GM19452 (cell line): ENCODE measurements at regions not wholly inside any gene's neighbourhood (a gene's known extent, or its start where the extent isn't known, plus 50 kb on each side); places are given as distances from the start of the nearest gene placed in this dataset.
"Not testable (repeated sequence)": the region's sequence is repeated elsewhere in the genome, so short reads cannot be mapped to it uniquely, and the experiment has no call there.

Experiments
- ATAC-seq: cut with Tn5 transposase; IDR thresholded peaks from one replicate; pipeline ENCODE4 v1.9.1; 2021; ENCODE audit not compliant: unreplicated experiment

DNA sequence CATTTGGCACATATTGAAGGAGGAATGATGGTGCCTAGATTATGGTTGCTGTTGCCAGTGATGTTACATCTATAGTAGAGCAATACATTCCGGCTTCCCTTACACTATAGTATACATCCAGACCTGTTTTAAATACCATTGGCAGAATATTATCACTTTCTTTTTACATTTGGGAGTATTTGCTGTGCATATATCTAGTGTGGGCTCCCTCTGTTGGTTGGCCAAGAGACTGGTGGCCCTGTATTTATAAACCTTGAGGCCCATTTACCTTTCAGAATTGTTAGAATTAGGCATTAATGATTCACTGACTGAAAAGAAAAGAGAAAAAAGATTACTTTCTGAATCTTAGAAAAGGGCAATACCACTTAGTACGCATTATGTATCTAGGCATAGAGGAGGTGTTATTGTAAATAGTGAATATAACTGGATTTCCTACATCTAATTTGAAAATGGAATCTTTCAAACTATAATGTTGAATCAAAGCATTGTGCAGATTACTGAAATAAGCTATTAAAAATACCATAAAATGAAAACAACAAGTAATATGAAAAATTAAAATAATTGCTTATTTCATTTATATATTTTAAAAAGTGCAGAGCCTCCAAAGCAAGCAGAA is 628.8 kb upstream of the MAN1A1 start:
- no peak for ATAC-seq

DNA sequence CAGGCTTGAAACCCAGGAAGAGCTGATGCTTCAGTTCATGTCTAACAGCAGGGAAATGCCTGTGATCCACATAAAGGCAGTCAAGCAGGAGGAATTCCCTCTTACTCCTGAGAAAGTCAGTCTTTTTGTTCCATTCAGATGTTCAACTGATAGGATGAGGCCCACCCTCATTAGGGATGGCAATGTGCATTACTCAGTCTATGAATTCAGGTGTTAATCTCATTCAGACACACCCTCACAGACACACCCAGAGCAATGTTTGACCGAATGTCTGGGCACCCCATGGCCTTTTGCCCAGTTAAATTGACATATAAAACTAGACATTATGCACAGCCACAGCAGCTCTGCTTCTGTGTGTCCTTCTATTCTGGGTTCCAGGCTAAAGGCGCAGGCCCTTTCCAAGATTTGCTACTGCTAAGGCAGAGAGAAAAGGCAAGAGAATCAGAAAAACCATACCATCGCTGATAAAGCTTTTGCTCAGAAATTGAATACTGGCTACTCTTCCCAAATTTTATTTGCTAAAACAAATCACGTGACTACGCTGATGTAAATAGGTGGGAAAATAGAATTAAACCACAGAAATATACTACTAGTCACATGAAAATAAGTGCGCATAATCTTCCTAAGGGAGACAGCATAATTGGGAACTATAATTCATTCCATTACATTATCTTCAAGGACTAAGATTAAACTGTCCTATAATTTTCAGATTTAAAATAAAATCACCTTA is 625.0 kb upstream of the MAN1A1 start:
- ATAC-seq: no peak

DNA sequence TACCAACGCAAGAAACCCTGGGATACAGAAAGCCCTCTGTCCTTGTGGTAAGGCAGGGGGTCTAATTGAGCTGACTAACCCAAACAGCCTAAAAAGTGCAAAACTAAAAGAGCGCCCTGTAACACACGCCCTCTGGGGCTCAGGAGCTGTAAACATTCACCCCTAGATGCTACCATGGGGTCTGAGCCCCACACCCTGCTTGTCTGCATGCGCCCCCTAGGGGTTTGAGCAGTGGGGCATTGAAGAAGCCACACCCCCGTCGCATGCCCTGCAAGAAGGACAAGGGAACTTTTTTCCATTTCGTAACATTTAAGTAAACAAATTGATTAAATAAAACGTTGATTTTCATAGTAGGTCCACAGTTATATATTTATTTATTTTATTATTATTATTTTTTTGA is 616.9 kb upstream of the MAN1A1 start:
- no peak for ATAC-seq

DNA sequence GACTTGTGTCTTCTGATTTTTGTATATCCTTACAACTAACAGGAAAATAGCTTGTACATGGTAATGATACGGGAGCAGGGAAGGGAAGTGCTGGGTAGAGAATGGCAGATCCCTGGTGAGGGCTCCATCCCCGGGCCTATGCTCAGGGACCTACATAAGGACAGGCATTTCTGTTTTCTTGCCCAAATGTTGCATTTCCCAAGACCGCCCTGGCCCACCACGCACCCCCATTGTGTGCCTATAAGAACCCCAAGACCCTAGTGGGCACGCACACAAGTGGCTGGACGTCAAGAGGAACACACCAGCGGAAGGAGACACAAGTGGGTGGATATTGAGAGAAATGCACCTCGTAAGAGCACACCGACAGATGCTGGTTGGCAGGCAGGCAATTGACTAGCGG is 616.3 kb upstream of the MAN1A1 start:
- ATAC-seq: no peak

DNA sequence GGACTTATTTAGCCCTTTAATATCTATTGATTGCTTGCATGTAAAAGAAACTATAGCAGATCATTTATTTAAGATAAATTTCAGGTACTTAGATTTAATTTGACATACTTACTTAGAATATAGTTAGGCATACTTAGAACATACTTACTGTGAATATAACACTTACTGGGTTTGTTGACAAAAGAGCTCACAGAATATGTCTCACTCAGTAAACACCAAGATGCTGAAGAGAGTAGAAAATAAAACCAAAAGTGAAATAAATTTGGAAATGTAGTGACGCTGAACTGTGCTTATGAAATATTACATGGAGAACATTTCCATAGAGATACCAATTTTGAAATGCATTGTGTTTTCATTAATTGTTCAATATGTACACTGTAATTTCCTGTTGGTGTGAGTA is 615.4 kb upstream of the MAN1A1 start:
- ATAC-seq: no peak

DNA sequence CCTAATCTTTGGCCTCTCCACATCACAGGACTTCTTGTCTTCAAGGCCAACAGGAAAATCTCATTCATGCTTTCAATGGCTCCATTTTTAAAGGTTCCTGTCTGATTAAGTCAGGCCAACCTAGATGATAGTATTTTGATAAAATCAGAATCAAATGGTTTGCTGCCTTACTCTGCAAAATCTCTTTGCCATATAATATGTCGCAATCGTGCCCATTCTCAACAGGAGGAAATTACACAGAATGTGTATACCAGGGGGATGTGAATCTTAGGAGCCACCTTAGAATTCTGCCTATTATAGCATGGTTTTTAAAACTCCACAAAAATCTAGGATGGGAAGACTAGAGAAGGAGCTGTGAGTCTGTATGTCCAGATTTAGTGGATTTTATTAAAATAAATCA is 612.9 kb upstream of the MAN1A1 start:
- ATAC-seq: no peak

DNA sequence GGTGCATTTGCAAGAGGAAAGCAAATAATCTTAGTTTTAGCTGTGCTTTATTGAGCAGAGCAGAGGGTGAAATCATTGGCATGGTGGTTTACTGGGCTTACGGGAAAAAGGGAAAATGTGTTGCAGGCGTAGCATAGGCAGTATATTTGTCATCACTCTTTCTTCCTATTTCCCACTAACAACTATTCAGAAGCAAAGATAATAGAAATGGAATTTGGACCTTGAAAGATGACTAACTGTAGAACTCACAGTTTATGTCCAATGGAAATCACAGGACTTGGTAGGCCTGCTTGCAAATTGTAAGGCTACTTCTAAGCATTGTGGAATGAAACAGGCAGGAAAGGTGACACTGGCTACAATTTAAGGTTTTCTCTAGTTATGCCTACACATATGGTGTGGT is 611.9 kb upstream of the MAN1A1 start:
- no peak for ATAC-seq

DNA sequence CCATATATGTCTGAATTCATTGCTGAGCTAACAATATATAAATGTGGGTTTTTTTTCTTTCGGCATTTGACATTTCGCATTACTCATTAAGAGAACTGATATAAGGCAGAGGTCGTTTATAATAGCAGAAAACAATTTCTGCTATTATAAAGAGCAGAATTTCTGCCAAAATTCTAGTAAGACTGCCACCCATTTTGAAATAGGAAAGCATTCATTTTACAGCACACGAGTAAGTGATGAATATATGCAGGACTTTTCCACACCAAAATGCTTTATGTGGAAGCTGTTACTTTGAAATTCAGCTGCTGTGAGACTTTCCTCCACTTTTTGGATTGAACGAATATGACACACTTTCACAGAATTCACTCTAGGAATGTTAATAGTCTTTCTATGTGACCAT is 610.9 kb upstream of the MAN1A1 start:
- no peak for ATAC-seq

DNA sequence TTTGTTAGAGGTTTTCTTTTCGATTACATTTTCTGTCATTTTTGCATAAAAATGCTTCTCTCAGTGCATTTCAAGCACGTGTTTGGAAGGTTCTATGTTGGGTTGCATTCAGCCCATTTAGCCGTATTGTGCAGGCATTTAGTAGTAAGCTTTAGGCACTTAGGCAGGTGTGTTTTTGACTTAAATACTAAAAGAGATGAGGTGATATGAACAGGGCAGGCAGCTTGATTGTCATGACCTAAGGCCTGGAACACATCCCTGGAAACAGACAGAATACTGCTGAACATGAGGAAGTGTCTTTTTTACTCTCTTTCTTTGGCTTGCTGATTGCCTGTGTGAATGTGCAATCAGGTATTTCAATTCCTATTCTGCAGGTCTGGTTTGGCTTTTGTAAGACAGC is 610.5 kb upstream of the MAN1A1 start:
- ATAC-seq: no peak

DNA sequence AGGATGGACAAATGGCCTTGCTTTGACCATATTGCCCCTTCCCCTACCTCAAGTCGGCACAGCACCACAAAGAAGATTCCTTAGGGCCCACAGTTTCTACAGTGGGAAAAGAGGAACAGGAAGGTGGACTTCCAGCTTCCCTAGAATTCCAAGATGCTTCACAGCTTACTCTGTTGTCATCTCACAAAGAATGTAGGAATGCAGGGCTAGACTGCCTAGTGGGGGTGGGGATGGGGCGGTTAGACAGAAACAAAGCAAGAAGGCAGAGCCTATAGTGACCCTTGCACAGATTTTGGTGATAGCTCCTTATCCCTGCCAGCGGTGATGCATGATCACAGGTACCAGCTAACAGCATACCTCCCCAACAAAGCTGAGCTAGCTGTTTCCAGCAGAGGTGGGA is 607.6 kb upstream of the MAN1A1 start:
- no peak for ATAC-seq

DNA sequence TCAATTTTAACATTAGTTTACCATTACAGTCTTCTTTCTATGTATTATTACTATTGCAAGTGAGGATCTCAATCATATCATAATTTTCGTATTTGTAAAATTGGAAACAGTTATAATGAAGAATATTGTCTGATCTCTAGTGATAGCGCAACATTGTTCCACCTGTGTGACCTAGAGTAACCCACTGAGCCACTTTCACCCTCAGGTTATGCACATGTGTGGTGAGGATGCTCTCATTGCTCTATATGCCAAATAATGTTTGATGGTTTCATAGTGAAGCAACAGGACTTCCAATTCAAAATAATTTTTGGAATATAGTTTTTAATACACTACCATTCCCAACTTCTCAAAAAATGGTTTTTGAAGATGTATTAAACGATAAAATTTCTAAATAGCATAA is 603.1 kb upstream of the MAN1A1 start:
- ATAC-seq: no peak

DNA sequence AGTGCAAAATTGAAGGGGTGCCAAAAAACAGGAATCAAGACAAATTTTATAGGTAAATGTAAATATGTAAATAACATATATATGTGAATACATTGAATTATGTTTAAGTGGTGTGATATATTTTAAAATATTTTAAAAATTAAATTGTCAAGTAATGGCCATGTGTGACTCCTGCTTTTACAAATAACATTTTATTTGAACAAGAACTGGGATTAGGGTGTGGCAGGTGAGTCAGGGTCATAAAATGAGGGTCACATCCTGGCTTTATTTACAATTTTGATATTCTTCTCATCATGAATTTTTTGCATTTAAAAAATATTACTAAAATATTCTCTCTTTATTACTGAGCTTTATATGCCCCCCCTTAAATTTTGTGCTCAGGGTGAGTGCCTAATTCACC is 601.1 kb upstream of the MAN1A1 start:
- ATAC-seq: no peak

DNA sequence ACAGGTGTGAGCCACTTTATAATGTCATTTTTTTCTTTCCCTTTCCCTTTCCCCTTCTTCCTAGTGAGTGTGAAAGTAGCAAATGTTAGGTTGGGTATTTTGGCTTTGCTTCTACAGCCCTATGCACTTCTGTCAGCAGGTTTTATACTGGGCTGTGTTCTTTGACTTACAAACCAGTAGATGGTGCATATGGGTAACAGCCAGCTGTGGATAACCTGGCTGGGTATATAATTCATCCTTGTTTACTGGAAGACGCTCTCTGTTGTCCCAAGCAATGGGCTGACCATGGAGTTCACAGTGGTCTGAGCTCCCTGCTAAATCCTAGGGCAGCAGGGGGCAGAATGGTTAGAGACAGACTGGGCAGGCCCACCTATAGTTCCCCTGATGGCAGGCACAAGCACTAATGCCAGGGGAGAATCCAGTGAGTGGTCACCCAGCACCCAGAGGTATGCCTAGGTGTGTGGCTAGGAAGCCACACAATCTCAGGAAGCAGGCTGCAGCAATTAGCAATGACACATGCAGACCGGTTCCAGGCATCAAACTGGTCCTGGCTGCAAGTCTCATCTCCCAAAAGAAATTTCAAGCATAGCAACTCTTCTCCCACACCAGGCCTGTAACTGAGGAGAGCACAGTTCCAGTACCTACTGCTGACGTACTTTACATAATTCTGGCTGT is 592.7 kb upstream of the MAN1A1 start:
- ATAC-seq: no peak

DNA sequence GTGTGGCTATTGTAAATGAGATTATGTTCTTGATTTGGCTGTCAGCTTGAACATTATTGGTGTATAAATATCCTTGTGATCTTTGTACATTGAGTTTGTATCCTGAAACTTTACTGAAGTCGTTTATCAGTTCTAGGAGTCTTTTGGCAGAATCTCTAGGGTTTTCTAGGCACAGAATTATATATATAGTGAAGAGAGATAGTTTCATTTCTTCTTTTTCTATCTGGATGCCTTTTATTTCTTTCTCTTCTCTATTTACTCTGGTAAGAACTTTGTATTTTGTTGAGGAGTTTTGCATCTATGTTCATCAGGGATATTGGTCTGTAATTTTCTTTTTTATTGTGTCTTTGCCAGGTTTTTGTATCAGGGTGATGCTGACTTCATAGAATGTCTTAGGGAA is 589.2 kb upstream of the MAN1A1 start:
- ATAC-seq: no peak

DNA sequence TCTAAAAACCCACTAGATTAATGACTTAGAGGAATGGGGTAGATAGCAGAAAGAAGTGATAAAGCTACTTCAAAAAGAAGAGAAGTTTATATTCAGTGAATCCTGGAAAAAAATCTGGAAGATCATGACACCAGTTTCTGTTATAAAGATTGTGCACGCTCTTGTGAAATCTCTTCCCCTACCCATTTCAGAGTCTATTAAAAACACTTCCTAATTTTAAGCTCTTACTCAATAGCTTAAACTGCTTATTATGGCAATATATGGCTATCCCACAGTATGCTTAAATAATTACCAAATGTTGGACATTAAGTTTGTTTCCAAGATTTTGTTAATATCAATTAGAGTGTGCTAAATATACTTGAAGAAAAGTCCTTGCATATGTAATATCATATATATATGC is 585.3 kb upstream of the MAN1A1 start:
- no peak for ATAC-seq

DNA sequence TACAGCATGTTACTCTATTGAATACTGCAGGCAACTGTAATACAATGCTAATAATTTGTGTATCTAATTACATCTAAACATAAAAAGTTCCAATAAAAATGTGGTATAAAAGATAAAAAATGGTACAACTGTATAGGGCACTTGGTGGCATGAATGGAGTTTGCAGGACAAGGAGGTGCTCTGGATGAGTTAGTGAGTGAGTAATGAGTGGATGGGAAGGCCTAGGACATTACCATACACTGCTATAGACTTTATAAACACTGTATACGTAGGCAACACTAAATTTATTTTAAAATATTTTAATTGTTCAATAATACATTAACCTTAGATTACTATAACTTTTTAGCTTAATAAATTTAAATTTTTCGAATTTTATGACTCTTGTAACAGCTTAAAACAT is 579.6 kb upstream of the MAN1A1 start:
- ATAC-seq: no peak

DNA sequence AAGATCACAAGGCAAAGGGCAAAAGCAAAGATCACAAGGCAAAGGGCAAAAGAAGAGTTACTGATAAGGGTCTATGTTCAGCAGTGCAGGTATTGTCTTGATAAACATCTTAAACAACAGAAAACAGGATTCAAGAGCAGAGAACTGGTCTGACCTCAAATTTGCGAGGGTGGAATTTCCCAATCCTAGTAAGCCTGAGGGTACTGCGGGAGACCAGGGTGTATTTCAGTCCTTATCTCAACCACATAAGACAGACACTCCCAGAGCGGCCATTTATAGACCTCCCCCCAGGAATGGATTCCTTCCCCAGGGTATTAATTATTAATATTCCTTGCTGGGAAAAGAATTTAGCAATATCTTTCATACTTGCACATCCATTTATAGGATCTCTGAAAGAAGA is 575.3 kb upstream of the MAN1A1 start:
- ATAC-seq: not testable (repeated sequence)

DNA sequence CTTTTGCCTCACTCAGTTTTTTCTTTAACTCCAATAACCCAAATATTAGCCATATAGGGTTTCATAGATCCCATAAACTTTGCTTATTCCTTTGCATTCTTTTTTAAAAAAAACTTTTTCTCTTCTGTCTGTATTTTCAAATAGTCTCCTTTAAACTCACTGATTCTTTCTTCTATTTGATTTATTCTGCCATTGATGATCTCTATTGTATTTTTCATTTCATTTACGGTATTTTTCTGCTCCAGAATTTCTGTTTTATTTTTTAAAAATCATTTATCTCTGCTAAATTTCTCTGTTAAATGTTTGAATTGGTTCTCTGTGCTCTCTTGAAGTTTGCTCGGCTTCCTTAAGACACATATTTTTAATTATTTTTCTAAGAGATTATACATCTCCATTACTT is 573.3 kb upstream of the MAN1A1 start:
- no peak for ATAC-seq

DNA sequence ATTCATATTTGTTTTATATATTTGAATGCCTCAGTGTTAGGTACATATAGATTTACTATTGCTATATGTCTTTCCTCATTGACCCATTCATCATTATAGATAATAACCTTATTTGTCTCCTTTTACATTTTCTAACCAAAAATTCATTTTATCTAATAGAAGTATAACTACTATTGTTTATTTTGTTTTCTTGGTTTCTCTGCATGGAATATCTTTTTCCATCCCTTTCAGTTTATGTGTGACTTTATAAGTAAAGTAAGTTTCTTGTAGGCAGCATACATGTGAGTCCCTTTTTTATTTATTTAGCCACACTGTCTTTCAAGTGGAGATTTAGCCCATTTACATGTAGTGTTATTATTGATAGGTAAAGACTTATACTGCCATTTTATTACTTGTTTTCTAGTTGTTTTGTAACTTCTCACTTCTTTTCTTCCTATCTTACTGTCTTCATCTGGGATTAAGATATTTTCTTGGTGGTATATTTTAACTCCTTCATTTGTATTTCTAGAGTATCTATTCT is 572.0 kb upstream of the MAN1A1 start:
- no peak for ATAC-seq

DNA sequence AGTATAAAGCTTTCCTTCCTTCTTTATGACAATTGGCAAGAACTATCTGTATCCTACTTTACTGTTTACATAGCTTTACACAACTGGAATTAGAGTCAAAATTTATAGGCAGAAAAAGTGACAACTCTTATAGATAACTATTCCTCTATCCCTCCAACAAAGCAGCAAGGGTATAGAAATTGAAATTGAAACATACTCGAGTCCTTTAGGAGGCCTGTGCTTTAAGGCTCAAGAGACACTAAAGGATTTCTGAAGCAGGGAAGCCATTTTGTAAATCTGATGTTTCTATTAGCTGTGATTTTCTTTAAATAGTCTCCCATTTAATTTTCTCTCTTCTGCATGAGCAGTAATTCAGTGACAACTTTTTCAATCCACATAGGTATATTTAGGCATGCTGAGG is 567.6 kb upstream of the MAN1A1 start:
- ATAC-seq: no peak

DNA sequence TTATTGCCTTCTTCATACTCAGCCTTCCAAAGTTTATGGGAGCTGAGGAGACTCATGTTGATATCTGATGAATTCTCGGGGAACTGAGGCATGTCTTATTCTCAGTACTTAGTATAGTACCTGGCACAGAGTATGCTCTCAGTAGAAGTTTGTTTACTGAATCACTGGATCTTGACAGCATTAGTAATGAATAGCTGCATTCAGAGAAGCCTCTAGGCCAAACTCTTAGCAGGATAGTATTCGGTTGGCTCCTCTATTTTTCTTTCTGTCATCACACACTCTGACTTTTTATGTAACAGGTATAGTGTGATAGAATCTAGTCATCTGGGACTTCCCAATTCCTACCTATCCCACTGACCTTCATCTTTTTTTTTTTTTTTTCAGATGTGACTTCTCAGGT is 566.4 kb upstream of the MAN1A1 start:
- no peak for ATAC-seq

DNA sequence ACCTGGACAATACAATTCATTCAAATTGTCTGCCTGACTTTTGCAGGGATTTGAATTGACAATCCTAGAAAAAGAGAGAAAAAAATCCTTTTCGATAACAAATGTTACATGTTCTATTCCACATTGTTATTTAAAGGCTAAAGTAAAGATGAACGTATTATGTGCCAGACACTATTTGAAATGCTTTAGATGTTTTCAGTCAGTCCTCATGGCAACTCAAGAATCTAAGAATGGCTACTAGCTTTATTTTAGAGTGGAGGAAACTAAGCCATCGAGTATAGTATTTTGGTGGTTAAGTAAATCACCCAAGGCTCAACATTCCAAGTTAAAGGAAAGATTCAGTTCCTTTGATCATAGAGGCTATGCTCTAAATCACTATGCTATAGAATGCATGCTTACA is 558.6 kb upstream of the MAN1A1 start:
- no peak for ATAC-seq
